ENCODE measurements at regions not wholly inside any gene's neighbourhood (a gene's known extent, or its start where the extent isn't known, plus 50 kb on each side); places are given as distances from the start of the nearest gene placed in this dataset.

- TF ChIP-seq POLR2A (IDR thresholded peaks at IDR 0.05; ENCODE audit: extremely low read depth, insufficient read length): no peak
- TF ChIP-seq CTCF (IDR thresholded peaks at IDR 0.05; ENCODE audit: low read depth, low read length): no peak
- TF ChIP-seq MAX (IDR thresholded peaks at IDR 0.05; ENCODE audit: low read depth, low read length): no peak
- no peak for TF ChIP-seq MYC (IDR thresholded peaks at IDR 0.05; ENCODE audit: low read depth, low read length)
Observed at GRCh38 chr10:121079226-121079625, 228.1 kb downstream of the WDR11 start.
